Ovary (tissue), 1 donor: ENCODE measurements at regions not wholly inside any gene's neighbourhood (a gene's known extent, or its start where the extent isn't known, plus 50 kb on each side); places are given as distances from the start of the nearest gene placed in this dataset.

Source experiments
- EP300 ChIP-seq: sonication (generic); formaldehyde crosslinking; IDR thresholded peaks from one replicate; pipeline ENCODE4 v1.6.1; 2017; ENCODE audit warnings: antibody characterized with exemption
- POLR2A ChIP-seq: fragments of 450-650 bp; IDR thresholded peaks from one replicate; pipeline ENCODE4 v1.6.1; 2017; ENCODE audit warnings: antibody characterized with exemption, mild to moderate bottlenecking, moderate library complexity

DNA sequence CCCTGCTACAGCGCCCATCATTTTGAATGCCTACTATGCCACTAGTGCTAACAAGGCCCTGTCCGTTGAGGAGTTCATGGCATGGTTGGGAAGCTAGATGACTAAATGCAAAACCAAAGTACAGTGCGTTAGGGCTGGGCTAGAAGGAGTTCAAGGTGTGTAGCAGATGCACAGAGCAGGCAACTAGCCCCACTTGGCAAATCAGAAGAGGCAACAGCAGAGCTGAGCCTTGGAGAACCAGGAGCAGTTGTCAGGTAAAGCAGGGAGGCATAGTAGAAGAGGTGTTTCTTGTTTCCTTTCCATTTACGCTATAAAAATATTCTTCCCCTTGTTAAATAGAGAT lies 146.6 kb upstream of the CPEB2 start:
- no peak for TF ChIP-seq EP300
- no peak for TF ChIP-seq POLR2A
